A204.1 (cell line): ENCODE measurements at regions not wholly inside any gene's neighbourhood (a gene's known extent, or its start where the extent isn't known, plus 50 kb on each side); places are given as distances from the start of the nearest gene placed in this dataset.

Source experiments
- FAIRE-seq: peaks from 2 replicates; lab custom pipeline; 2012; peaks lifted over from hg19 to GRCh38; lab: Jason Lieb, UNC

- FAIRE-seq = no peak
These were observed 989.1 kb downstream of the FAM181B start for GRCh38 chr11:81744336-81745116.

- no peak for FAIRE-seq
These were observed 1008.0 kb downstream of the FAM181B start for GRCh38 chr11:81725701-81726100.

- FAIRE-seq = no peak
These were observed 1016.0 kb downstream of the FAM181B start for GRCh38 chr11:81717695-81718094.

- FAIRE-seq = no peak
These were observed 1025.8 kb downstream of the FAM181B start for GRCh38 chr11:81707881-81708280.

- no peak for FAIRE-seq
These were observed 1028.4 kb downstream of the FAM181B start for GRCh38 chr11:81705283-81705682.

- FAIRE-seq = no peak
These were observed 1033.6 kb downstream of the FAM181B start for GRCh38 chr11:81700076-81700475.

- no peak for FAIRE-seq
These were observed 1046.6 kb downstream of the FAM181B start for GRCh38 chr11:81687057-81687456.

- no peak for FAIRE-seq
These were observed 1059.5 kb downstream of the FAM181B start for GRCh38 chr11:81674211-81674610.

GRCh38 chr11:81673001-81673400 is 1060.7 kb downstream of the FAM181B start:
- no peak for FAIRE-seq

GRCh38 chr11:81669935-81670543 is 1063.6 kb downstream of the FAM181B start:
- no peak for FAIRE-seq

GRCh38 chr11:81658722-81659121 is 1074.9 kb downstream of the FAM181B start:
- FAIRE-seq = no peak

- FAIRE-seq = no peak
These were observed 1078.3 kb downstream of the FAM181B start for GRCh38 chr11:81655351-81655750.

GRCh38 chr11:81647374-81647773 is 1086.3 kb downstream of the FAM181B start:
- no peak for FAIRE-seq

GRCh38 chr11:81644239-81644840 is 1089.3 kb downstream of the FAM181B start:
- FAIRE-seq = peak; percentile 89

- no peak for FAIRE-seq
These were observed 1099.2 kb downstream of the FAM181B start for GRCh38 chr11:81634483-81634882.

- no peak for FAIRE-seq
These were observed 1131.2 kb downstream of the FAM181B start for GRCh38 chr11:81602508-81602907.

- no peak for FAIRE-seq
These were observed 1137.0 kb downstream of the FAM181B start for GRCh38 chr11:81596704-81597103.

- FAIRE-seq = no peak
These were observed 1148.2 kb downstream of the FAM181B start for GRCh38 chr11:81585390-81585933.

- no peak for FAIRE-seq
These were observed 1154.3 kb downstream of the FAM181B start for GRCh38 chr11:81579339-81579738.

- FAIRE-seq = no peak
These were observed 1155.1 kb downstream of the FAM181B start for GRCh38 chr11:81578571-81578970.

GRCh38 chr11:81574301-81574700 is 1159.4 kb downstream of the FAM181B start:
- FAIRE-seq = no peak

- no peak for FAIRE-seq
These were observed 1160.3 kb downstream of the FAM181B start for GRCh38 chr11:81573367-81573766.

- no peak for FAIRE-seq
These were observed 1163.0 kb downstream of the FAM181B start for GRCh38 chr11:81570669-81571068.
